Ectodermal cell (in vitro differentiated cells): ENCODE measurements at regions not wholly inside any gene's neighbourhood (a gene's known extent, or its start where the extent isn't known, plus 50 kb on each side); places are given as distances from the start of the nearest gene placed in this dataset.

ENCODE experiments used
- H3K27ac ChIP-seq: 2 replicates; pipeline ENCODE4 v1.7.0; 2013; ENCODE audit warnings: mild to moderate bottlenecking, low read depth, low read length; ENCODE audit not compliant: insufficient read depth, poor library complexity, severe bottlenecking
- H3K27me3 ChIP-seq: 2 replicates; pipeline ENCODE4 v1.7.0; 2013; ENCODE audit warnings: mild to moderate bottlenecking, low read length; ENCODE audit not compliant: insufficient read depth, control insufficient read depth, poor library complexity, severe bottlenecking
- H3K36me3 ChIP-seq: one replicate; pipeline ENCODE4 v1.7.0; 2013; ENCODE audit warnings: low read length; ENCODE audit not compliant: control insufficient read depth, insufficient read depth
- H3K4me1 ChIP-seq: one replicate; pipeline ENCODE4 v1.7.0; 2013; ENCODE audit warnings: low read length; ENCODE audit not compliant: control insufficient read depth, insufficient read depth
- H3K4me3 ChIP-seq: 2 replicates; pipeline ENCODE4 v1.7.0; 2013; ENCODE audit warnings: low read depth, low read length, control low read depth; ENCODE audit not compliant: insufficient read depth
- H3K9me3 ChIP-seq: 2 replicates; pipeline ENCODE4 v1.7.0; 2013; ENCODE audit warnings: mild to moderate bottlenecking, low read length, moderate library complexity; ENCODE audit not compliant: control insufficient read depth
- WGBS, 2 experiments: methylation state at CpG; one replicate each; pipeline ENCODE4 v1.1.7; 2013; ENCODE audit warnings: missing lambda C conversion rate in 2 of 2; 5-methylcytosine and 5-hydroxymethylcytosine counted together

GRCh38 chr12:98419081-98419794 lies 96.2 kb upstream of the TMPO start:
- 80 to 90% methylated on average over 9 of the region's 9 CpGs for WGBS, 2 experiments
- no peaks in the 10 kb centered on the region for H3K9me3 ChIP-seq
- H3K4me3 ChIP-seq = no peak overlapping the region
- H3K36me3 ChIP-seq = no peaks in the 10 kb centered on the region
- H3K4me1 ChIP-seq = peaks cover 12% of the 10 kb centered on the region
- H3K27ac ChIP-seq = no peak overlapping the region
- no peaks in the 10 kb centered on the region for H3K27me3 ChIP-seq

DNA sequence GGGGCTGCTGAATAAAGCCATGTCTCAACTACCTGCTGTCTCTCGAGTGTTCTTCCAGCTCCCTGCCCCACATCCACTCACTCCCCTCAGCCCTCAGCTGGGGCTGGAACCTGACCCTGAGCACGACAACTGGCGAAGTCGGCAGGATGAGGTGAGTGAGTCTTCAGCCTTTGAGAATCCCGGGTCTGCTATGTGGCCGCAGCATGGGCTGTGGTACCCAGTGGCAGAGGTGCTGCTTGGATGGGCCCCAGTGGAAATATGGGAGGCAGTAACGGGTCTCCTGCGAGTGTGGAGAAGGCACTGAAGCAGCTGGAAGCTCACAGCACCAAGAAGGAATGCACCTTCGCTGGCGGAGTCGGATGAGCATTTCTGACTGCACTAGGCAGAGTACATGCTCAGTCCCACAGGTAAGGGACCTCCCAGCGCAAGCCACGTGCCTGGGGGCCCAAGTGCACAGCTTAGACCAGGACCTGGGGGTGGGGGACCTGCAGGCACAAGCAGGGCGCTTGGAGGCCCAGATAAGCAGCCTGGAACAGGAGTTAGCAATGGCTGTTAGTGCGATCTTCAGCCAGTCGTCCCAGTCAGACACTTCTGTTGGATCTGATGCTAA lies 95.5 kb upstream of the TMPO start:
- 89 to 90% methylated on average over 16 of the region's 16 CpGs for WGBS, 2 experiments
- Histone ChIP-seq H3K36me3 (no peaks in the 10 kb centered on the region), H3K9me3 (no peaks in the 10 kb centered on the region), H3K27me3 (no peaks in the 10 kb centered on the region), H3K4me1 (peaks cover 12% of the 10 kb centered on the region), H3K4me3 (no peak overlapping the region), H3K27ac (no peak overlapping the region)

DNA sequence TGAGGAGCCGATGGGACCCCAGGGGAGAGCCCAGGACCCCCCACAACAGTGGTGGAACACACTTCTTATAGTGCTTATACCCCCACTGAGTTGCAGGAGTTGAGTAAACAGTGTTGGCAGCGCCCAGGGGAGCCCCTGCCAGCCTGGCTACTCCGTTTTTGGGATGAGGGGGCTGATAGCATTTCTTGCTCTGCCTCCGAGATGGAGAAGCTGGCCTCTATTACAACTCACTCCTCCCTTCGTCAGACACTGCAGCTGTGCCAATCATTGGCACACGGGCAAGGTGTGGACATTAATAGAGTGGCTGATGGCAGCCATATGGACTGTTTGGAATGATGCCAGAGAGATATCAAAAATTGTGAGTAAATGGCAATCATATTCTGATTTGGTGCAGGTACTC lies 94.9 kb upstream of the TMPO start:
- H3K27me3 ChIP-seq = no peaks in the 10 kb centered on the region
- 86 to 88% methylated on average over 6 of the region's 6 CpGs for WGBS, 2 experiments
- H3K4me3 ChIP-seq = no peak overlapping the region
- H3K36me3 ChIP-seq = no peaks in the 10 kb centered on the region
- H3K27ac ChIP-seq = no peak overlapping the region
- H3K9me3 ChIP-seq = no peaks in the 10 kb centered on the region
- peaks cover 12% of the 10 kb centered on the region for H3K4me1 ChIP-seq

DNA sequence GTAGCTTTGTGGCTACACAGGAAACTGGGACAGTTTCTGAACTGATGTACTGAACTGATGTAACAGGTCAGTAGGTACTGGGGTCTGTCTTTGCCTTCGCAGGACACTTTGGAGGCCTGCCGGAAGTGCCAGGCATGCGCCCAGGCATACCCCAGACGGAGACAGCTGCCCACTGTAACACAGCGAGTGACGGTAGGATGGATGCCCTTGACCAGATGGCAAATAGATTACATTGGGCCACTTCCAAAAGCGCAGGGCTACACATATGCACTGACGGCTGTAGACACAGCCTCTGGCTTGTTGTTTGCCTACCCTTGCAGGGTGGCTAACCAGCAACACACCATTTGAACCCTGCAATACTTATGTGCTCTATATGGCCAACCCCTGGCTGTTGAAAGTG lies 94.1 kb upstream of the TMPO start:
- no peaks in the 10 kb centered on the region for H3K27me3 ChIP-seq
- H3K36me3 ChIP-seq = no peaks in the 10 kb centered on the region
- H3K9me3 ChIP-seq = no peaks in the 10 kb centered on the region
- H3K4me3 ChIP-seq = no peak overlapping the region
- H3K4me1 ChIP-seq = peaks cover 12% of the 10 kb centered on the region
- 96 to 97% methylated on average over 8 of the region's 8 CpGs for WGBS, 2 experiments
- no peak overlapping the region for H3K27ac ChIP-seq

DNA sequence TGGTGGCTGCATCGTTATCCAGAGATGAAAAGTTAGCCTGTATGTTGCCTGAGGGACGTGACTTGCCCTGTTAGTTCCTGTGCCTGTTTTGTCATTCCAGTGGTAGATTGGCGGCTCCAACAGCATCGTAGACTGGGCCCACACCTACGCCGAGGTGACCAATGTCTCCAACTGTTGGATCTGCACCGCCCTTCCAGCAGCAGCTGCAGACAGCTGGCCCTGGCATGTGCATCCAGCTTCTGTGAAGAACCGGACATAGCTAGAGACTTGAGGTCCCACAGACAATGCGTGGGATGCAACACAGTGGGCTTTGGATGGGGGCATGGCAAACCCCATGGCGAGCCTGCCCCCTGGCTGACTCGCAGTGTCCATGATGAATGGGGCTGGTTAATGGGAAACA lies 93.0 kb upstream of the TMPO start:
- Histone ChIP-seq H3K27ac (no peak overlapping the region), H3K36me3 (no peaks in the 10 kb centered on the region), H3K4me3 (no peak overlapping the region), H3K4me1 (peaks cover 12% of the 10 kb centered on the region), H3K27me3 (no peaks in the 10 kb centered on the region), H3K9me3 (no peaks in the 10 kb centered on the region)
- WGBS, 2 experiments = 95 to 97% methylated on average over 11 of the region's 11 CpGs

- Histone ChIP-seq H3K27me3 (no peaks in the 10 kb centered on the region), H3K36me3 (no peaks in the 10 kb centered on the region), H3K9me3 (no peaks in the 10 kb centered on the region), H3K4me1 (peaks cover 12% of the 10 kb centered on the region), H3K4me3 (no peak overlapping the region), H3K27ac (no peak overlapping the region)
- 84 to 89% methylated on average over 4 of the region's 4 CpGs for WGBS, 2 experiments
These were observed 92.6 kb upstream of the TMPO start for GRCh38 chr12:98422812-98423211.

DNA sequence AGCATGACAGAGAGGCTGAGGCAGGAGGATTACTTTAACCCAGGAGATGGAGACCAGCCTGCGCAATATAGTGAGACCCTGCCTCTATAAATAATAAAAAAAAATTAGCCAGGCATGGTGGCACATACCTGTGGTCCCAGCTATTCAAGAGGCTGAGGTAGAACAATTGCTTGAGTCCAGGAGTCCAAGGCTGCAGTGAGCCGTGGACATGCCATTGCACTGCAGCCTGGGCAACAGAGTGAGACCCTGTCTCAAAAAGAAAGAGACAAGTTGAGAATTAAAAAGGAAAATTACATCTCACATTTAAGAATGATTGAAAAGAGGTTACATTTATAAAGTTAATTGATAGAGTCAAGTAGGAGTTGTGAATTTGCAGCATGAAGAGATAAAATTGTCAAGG lies 91.4 kb upstream of the TMPO start:
- Histone ChIP-seq H3K27me3 (no peaks in the 10 kb centered on the region), H3K4me3 (no peak overlapping the region), H3K4me1 (peaks cover under 1% of the 10 kb centered on the region), H3K9me3 (no peaks in the 10 kb centered on the region), H3K36me3 (no peaks in the 10 kb centered on the region), H3K27ac (no peak overlapping the region)
- 65 to 88% methylated on average over 2 of the region's 2 CpGs for WGBS, 2 experiments

DNA sequence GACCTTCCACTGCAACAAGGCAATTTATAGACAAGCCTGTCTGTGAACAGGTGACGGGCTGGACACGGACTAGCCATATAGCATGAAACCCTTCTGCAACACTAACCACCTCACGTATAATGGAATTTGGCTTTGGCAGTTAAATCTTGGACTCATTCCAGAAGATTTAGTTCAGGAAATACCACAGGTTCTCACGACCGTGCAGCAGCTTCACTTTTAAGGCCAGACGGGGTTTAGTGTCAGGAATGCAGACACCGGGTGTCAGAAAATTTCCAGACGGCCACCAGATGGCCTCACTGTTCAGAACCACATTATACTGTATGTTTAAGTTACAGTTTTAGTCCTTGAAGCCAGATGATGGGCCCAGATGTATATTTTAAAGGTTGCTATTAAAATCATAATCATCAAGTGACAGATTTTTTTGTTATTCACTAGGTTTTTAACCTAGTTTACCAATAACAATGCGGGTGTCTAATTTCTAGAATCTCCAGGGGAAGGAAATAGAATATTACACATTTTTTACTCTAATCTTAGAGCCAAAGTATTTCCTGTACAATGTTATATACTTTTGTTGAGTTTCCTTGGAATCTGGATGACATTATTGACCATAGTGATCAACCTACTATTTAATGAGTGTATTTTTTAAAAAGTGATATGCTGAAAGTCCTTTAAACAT lies 90.5 kb upstream of the TMPO start:
- no peaks in the 10 kb centered on the region for H3K4me1 ChIP-seq
- no peaks in the 10 kb centered on the region for H3K9me3 ChIP-seq
- H3K27me3 ChIP-seq = no peaks in the 10 kb centered on the region
- H3K27ac ChIP-seq = no peak overlapping the region
- H3K36me3 ChIP-seq = no peaks in the 10 kb centered on the region
- H3K4me3 ChIP-seq = no peak overlapping the region
- WGBS, 2 experiments = 33 to 37% methylated on average over 8 of the region's 9 CpGs

- H3K4me1 ChIP-seq = no peaks in the 10 kb centered on the region
- no peak overlapping the region for H3K27ac ChIP-seq
- no peak overlapping the region for H3K4me3 ChIP-seq
- WGBS, 2 experiments = 89 to 92% methylated on average over 4 of the region's 4 CpGs
- H3K36me3 ChIP-seq = no peaks in the 10 kb centered on the region
- no peaks in the 10 kb centered on the region for H3K27me3 ChIP-seq
- no peaks in the 10 kb centered on the region for H3K9me3 ChIP-seq
These were observed 89.5 kb upstream of the TMPO start for GRCh38 chr12:98425859-98426258.

DNA sequence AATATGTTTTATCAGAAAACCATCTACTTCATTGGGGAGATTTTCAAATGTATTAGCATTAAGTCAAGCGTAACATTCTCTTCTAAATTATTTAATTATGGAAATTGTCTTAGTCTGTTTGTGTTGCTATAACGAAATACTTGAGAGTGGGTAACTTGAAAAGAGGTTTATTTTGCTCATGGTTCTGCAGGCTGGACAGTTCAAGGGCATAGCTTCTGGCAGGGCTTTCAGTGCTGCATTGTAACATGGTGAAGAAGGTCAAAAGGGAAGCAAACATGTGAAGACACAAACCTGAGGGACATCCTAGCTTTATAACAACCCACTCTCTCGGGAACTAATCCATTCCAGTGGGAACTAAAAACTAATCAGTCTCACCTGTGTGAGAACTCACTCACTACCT lies 84.3 kb upstream of the TMPO start:
- WGBS, 2 experiments = 87 to 95% methylated on average over 2 to 3 of the region's 3 CpGs
- H3K4me1 ChIP-seq = no peaks in the 10 kb centered on the region
- no peaks in the 10 kb centered on the region for H3K36me3 ChIP-seq
- H3K4me3 ChIP-seq = no peak overlapping the region
- H3K27ac ChIP-seq = no peak overlapping the region
- H3K9me3 ChIP-seq = no peaks in the 10 kb centered on the region
- H3K27me3 ChIP-seq = no peaks in the 10 kb centered on the region
